ENCODE measurements at regions not wholly inside any gene's neighbourhood (a gene's known extent, or its start where the extent isn't known, plus 50 kb on each side); places are given as distances from the start of the nearest gene placed in this dataset.

GRCh38 chr7:117955046-117955445 lies 81.8 kb upstream of the CTTNBP2 start:
- no peak for TF ChIP-seq CTCF (IDR thresholded peaks at IDR 0.05; ENCODE audit: insufficient read depth, low read depth, low read length)
- no peak for TF ChIP-seq EZH2 (IDR thresholded peaks at IDR 0.05; ENCODE audit: insufficient read depth, low read length)

Data from astrocyte (in vitro differentiated cells and primary cell).